ENCODE measurements at regions not wholly inside any gene's neighbourhood (a gene's known extent, or its start where the extent isn't known, plus 50 kb on each side); places are given as distances from the start of the nearest gene placed in this dataset.

DNA sequence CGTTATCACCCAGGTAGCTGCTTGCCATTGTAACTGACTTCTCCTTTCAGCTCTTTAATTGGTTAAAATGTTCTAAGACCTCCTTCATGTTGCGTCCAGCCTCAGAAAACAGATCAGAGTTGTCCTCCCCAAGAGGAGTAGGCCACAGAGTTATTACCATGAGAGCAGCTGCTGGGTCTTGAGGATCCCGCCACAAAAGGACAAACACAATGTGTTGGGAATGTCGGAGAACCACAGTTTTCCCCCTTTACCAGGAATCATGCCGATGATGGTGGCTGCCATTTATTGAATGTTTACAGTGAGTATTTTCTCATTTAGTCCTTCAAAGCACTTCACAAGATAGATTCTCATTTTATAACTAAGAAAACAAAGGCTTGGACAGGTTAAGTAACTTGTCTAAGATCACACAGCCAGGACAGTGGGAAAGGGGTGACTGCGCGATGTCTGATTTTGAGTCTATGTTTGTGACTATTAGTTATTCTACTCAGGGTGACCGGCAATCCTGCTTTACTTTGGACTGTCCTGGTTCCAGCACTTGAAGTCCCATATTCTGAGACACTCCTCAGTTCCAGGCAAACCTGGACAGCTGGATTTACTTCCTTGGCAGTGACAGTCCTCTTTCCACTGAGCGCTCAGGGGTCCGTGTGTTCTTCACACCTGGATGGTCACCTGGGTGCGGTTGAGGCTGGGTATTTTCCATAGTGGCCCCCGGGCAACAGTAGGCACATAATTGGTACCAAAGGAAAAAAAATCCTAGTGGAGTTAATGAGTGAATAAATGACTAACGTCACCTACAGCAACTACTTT is 93.6 kb downstream of the LIPG start:
- no peak for DNase-seq

DNA sequence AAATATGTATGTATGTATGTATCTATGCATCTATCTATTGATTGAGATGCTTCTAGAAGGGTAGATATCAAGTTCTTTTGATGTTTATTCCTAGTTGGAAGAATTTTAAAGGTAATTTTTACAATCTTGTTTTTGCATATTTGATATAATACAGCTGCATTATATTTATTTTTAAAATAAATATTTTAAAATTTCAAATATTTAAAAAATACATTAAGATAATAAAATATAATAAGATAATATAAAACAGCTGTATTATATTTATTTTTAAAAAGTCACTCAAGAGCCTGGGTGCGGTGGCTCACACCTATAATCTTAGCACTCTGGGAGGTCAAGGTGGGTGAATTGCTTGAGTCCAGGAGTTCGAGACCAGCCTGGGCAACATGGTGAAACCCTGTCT is 92.5 kb downstream of the LIPG start:
- DNase-seq: no peak

DNA sequence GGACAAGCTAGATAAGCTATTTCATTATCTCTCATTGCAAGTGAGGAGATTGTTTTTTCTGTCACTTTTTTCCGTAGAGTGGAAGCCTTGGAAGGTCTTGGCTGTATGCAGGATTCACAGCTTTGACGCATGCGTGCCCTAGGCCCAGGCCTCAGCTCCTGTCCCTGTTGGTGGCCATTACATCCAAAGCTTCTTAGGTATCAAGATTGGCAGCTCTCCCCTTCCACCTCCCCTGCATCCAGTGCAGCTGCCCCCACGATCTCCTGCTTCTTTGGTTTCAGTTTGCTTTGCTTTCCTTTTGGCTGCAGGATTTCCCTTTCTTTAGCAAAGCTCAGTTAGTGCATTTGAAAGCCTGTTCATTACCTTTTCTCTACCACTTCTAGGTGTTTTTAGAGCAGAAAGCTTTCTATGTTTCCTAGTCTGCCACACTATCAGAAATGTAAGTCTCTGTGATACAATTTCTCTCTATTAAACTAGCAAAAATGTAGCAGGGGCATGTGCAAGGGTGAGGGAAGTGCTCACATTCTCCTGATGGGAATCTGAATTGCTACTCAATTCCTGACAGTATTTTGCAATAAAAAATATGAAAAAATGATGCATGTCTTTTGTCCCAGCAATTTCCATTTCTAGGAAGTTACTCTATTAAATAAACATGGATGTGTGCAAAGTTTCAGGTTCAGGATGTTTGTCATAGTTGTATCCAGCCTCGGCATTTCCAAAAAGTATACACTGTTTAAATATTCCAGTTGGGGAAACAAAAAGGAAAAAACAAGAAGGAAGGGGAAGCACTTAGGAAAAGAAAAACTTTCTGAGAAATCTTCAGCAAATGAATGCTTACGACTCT is 91.2 kb downstream of the LIPG start:
- no peak for DNase-seq

DNA sequence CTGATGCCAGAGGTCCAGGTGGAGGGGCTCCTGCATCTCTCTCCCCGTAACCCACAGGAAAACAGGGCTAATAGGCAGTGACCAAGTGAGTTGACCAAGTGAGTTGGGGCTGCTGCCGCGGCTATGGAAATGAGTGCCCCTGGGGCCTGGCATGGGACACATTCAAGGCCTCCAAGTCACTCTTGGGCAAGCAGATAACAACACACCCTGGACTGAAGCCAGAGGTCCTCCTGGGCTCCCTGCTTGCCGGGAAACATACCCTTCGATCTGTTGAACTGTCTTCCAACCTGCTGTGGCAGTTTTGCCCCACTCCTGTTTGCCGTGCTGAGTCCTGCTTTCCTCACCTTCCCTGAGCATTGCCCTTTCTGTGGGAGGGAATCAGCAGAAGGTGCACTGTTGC is 89.2 kb downstream of the LIPG start:
- no peak for DNase-seq

DNA sequence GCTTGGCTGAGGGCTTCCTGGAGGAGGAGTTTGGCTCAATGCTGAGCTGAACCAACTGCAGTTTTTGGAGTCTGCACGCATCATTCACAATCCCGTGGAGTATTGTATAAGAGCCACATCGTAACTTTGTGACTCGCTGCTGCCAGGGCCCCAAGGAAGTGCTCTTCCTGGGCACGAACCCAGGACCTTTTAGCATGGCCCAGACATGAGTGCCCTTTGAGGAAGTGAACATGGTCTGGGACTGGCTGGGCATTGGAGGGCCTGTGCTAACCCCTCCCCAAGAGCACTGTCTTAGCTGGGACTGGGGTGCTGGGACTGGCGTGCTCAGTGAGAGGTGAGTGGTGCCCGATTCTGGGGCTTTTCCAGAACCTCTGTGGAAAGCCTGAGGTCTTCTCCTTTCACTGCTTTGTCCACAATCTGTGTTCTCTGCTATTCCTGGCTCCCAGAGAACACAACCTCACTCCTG is 88.6 kb downstream of the LIPG start:
- no peak for DNase-seq

DNA sequence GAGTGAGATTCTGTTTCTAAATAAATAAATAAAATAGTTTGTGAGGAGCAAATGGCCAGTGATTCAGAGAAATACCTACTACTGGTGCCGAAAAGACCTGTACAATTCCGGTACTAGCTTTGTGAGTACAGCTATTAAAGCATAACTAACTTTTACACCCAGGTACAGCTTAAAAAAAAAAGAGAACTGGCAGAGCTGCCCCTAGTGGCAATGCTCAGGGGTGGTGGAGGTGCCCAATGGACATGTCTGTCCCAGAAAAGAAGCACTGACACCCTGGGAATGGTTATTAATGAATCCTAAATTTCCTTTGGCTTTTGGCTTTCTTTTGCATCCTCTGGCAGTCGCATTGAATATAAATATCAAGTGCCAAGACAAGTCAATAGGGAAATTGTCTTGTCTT is 87.0 kb downstream of the LIPG start:
- DNase-seq: no peak
